ENCODE measurements at regions not wholly inside any gene's neighbourhood (a gene's known extent, or its start where the extent isn't known, plus 50 kb on each side); places are given as distances from the start of the nearest gene placed in this dataset.

GRCh38 chr3:76352051-76352450, 566.7 kb upstream of the ZNF717 start:
- intact Hi-C loops (cut with DNase I): no loop called here
- no peaks in the 10 kb centered on the region for H3K36me3 ChIP-seq
- H3K4me3 ChIP-seq: no peak overlapping the region
- no peaks in the 10 kb centered on the region for H3K9me3 ChIP-seq
- H3K9ac ChIP-seq (ENCODE audit: low read depth in 2 of 2, low read length in 2 of 2): no peak overlapping the region
- TF ChIP-seq CTCF (IDR thresholded peaks at IDR 0.05): no peak
- H3K27me3 ChIP-seq: no peaks in the 10 kb centered on the region
- no peak for DNase-seq
- H3K4me1 ChIP-seq: no peaks in the 10 kb centered on the region
- H3K27ac ChIP-seq: no peak overlapping the region

GRCh38 chr3:76352511-76353284, 567.3 kb upstream of the ZNF717 start:
- Histone ChIP-seq H3K36me3 (no peaks in the 10 kb centered on the region), H3K27me3 (no peaks in the 10 kb centered on the region), H3K9ac (ENCODE audit: low read depth in 2 of 2, low read length in 2 of 2) (no peak overlapping the region), H3K4me1 (no peaks in the 10 kb centered on the region), H3K4me3 (no peak overlapping the region), H3K9me3 (no peaks in the 10 kb centered on the region), H3K27ac (no peak overlapping the region)
- TF ChIP-seq CTCF (IDR thresholded peaks at IDR 0.05): no peak
- intact Hi-C loops (cut with DNase I): no loop called here
- DNase-seq: no peak

- no peak overlapping the region for H3K9ac ChIP-seq (ENCODE audit: low read depth in 2 of 2, low read length in 2 of 2)
- TF ChIP-seq CTCF (IDR thresholded peaks at IDR 0.05): no peak
- no peaks in the 10 kb centered on the region for H3K36me3 ChIP-seq
- no peaks in the 10 kb centered on the region for H3K9me3 ChIP-seq
- H3K4me3 ChIP-seq: no peak overlapping the region
- no peaks in the 10 kb centered on the region for H3K27me3 ChIP-seq
- intact Hi-C loops (cut with DNase I): no loop called here
- DNase-seq: no peak
- H3K4me1 ChIP-seq: no peaks in the 10 kb centered on the region
- no peak overlapping the region for H3K27ac ChIP-seq
Observed at GRCh38 chr3:76353683-76354082, 568.3 kb upstream of the ZNF717 start.

GRCh38 chr3:76361010-76361409, 575.7 kb upstream of the ZNF717 start:
- DNase-seq: no peak
- Histone ChIP-seq H3K36me3 (no peaks in the 10 kb centered on the region), H3K4me3 (no peak overlapping the region), H3K27ac (no peak overlapping the region), H3K4me1 (no peaks in the 10 kb centered on the region), H3K9ac (ENCODE audit: low read depth in 2 of 2, low read length in 2 of 2) (no peak overlapping the region), H3K27me3 (no peaks in the 10 kb centered on the region), H3K9me3 (no peaks in the 10 kb centered on the region)
- TF ChIP-seq CTCF (IDR thresholded peaks at IDR 0.05): no peak
- intact Hi-C loops (cut with DNase I): no loop called here

- intact Hi-C loops (cut with DNase I): no loop called here
- Histone ChIP-seq H3K4me1 (no peaks in the 10 kb centered on the region), H3K36me3 (no peaks in the 10 kb centered on the region), H3K9ac (ENCODE audit: low read depth in 2 of 2, low read length in 2 of 2) (no peak overlapping the region), H3K4me3 (no peak overlapping the region), H3K27ac (no peak overlapping the region), H3K27me3 (no peaks in the 10 kb centered on the region), H3K9me3 (no peaks in the 10 kb centered on the region)
- no peak for TF ChIP-seq CTCF (IDR thresholded peaks at IDR 0.05)
- DNase-seq: no peak
Observed at GRCh38 chr3:76362643-76363042, 577.3 kb upstream of the ZNF717 start.

Measured in colonic mucosa (tissue), 4 donors.